AG04449 (cell line): ENCODE measurements at regions not wholly inside any gene's neighbourhood (a gene's known extent, or its start where the extent isn't known, plus 50 kb on each side); places are given as distances from the start of the nearest gene placed in this dataset.

Experiments
- CTCF ChIA-PET: fragments of 350-600 bp; formaldehyde crosslinking; extraction: SDS; loops from one replicate; lab custom pipeline; 2021; ENCODE audit warnings: antibody characterized with exemption; lab: Yijun Ruan, JAX
- POLR2A ChIA-PET: fragments of 400-600, 350-600 bp; formaldehyde crosslinking; extraction: SDS; loops from one replicate; lab custom pipeline; 2020; ENCODE audit warnings: antibody characterized with exemption, inconsistent platforms; lab: Yijun Ruan, JAX
- DNase-seq: peaks from one replicate; pipeline ENCODE4 v3.0.0-alpha.2; 2010; ENCODE audit warnings: low read depth, low spot score
- H3K4me3 ChIP-seq: 2 replicates; pipeline ENCODE4 v1.5.1; 2011; ENCODE audit warnings: low read depth, mild to moderate bottlenecking, control low read depth, low read length
- TF ChIP-seq, protein P1 (sequence below): IDR thresholded peaks from one replicate; pipeline ENCODE4 v1.5.1; 2011; ENCODE audit warnings: mild to moderate bottlenecking, moderate library complexity, low read length, control low read depth, inconsistent platforms; ENCODE audit not compliant: insufficient read depth; ENCODE audit errors: missing control alignments

DNA sequence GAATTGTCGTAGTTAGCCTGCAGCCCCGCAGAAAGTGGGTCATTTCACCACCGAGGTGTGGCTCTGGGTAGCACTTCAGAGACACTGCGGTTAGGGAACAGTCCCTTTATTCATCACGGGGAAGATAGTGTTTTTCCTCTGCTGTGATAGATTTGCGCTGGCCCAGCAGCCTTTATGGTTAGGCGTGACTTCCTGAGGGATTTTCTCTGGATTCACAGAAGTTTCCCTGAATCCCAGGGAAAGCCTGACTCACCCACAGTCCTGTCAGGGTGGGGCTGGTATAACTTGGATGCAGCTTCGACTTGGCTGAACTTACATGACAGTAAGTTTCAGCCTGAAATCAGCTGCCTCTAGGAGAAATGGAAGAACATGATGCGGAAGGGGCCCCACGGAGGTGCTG is 196.3 kb upstream of the HHIP start:
- TF ChIP-seq, protein P1, sequence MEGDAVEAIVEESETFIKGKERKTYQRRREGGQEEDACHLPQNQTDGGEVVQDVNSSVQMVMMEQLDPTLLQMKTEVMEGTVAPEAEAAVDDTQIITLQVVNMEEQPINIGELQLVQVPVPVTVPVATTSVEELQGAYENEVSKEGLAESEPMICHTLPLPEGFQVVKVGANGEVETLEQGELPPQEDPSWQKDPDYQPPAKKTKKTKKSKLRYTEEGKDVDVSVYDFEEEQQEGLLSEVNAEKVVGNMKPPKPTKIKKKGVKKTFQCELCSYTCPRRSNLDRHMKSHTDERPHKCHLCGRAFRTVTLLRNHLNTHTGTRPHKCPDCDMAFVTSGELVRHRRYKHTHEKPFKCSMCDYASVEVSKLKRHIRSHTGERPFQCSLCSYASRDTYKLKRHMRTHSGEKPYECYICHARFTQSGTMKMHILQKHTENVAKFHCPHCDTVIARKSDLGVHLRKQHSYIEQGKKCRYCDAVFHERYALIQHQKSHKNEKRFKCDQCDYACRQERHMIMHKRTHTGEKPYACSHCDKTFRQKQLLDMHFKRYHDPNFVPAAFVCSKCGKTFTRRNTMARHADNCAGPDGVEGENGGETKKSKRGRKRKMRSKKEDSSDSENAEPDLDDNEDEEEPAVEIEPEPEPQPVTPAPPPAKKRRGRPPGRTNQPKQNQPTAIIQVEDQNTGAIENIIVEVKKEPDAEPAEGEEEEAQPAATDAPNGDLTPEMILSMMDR: no peak
- POLR2A ChIA-PET: no interaction called here
- CTCF ChIA-PET: no interaction called here
- no peak overlapping the region for H3K4me3 ChIP-seq
- no peak for DNase-seq

GRCh38 chr4:144450526-144450925 is 195.4 kb upstream of the HHIP start:
- no peak for DNase-seq
- ChIA-PET POLR2A (no interaction called here), CTCF (no interaction called here)
- TF ChIP-seq, protein P1: no peak
- no peak overlapping the region for H3K4me3 ChIP-seq

- TF ChIP-seq, protein P1: no peak
- CTCF ChIA-PET: no interaction called here
- no peak overlapping the region for H3K4me3 ChIP-seq
- POLR2A ChIA-PET: no interaction called here
- DNase-seq: no peak
These were observed 194.0 kb upstream of the HHIP start for GRCh38 chr4:144451766-144452450.

DNA sequence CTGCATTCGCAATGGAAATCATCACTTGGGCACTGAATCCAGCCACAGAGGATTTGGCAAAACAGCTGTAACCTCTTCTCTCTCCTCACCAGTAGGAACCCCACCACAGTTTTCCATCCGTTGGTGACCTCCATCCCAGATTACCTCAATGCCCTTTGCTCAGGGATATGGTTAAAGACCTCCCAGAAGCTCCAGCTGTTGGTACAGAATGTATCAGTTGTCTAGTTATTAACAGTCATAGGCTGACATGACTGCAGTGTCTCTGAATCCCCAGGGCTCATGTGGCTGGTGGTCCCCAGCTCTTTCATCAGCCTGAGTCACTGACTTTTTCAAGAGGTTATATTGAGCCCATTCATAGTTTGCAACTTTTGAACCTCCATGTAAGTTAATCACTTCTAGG is 189.8 kb upstream of the HHIP start:
- CTCF ChIA-PET: no interaction called here
- POLR2A ChIA-PET: no interaction called here
- no peak overlapping the region for H3K4me3 ChIP-seq
- TF ChIP-seq, protein P1: no peak
- no peak for DNase-seq

DNA sequence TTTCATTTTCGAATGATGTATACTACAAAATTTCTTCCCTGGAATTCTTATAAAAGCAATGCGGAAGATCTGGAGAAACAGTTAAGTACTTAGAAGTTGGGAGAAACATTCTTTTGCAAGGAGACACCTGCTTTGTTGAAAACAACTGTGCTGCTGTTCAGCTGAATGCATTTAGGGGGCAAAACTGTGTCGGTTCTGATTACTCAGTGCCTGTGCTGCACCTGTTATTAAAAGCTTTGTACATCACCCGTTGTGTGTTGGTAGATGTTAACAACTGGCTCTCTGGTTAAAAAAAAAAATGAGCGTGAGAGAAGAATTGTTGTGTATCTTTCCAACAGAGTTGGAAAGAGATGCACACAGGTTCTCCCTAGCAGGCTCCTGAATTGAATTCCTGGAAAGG is 184.1 kb upstream of the HHIP start:
- CTCF ChIA-PET: no interaction called here
- no peak overlapping the region for H3K4me3 ChIP-seq
- POLR2A ChIA-PET: no interaction called here
- no peak for DNase-seq
- TF ChIP-seq, protein P1: no peak

DNA sequence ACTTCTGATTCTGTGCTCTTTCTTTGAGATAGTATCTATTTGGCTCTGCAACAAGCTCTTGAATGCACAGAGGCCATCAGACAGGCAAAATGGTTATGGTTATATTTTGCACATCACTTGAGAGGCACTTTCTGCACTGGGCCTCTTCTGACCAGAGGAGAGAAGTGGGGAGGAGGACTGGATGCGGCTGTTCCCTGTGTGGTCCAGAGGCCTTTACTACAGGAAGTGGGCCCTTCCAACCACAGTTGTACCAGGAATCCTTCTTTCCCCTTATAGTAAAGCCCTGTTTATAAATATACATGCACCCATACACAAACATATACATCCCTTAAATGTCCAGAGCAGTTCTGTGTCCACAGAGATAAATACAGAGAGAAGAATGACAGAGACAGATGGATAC is 182.7 kb upstream of the HHIP start:
- POLR2A ChIA-PET: no interaction called here
- DNase-seq: no peak
- H3K4me3 ChIP-seq: no peak overlapping the region
- TF ChIP-seq, protein P1: no peak
- CTCF ChIA-PET: no interaction called here
